GM21447 (cell line): ENCODE measurements at regions not wholly inside any gene's neighbourhood (a gene's known extent, or its start where the extent isn't known, plus 50 kb on each side); places are given as distances from the start of the nearest gene placed in this dataset.

ENCODE experiments used
- ATAC-seq: cut with Tn5 transposase; IDR thresholded peaks from one replicate; pipeline ENCODE4 v1.9.1; 2021; ENCODE audit not compliant: unreplicated experiment

DNA sequence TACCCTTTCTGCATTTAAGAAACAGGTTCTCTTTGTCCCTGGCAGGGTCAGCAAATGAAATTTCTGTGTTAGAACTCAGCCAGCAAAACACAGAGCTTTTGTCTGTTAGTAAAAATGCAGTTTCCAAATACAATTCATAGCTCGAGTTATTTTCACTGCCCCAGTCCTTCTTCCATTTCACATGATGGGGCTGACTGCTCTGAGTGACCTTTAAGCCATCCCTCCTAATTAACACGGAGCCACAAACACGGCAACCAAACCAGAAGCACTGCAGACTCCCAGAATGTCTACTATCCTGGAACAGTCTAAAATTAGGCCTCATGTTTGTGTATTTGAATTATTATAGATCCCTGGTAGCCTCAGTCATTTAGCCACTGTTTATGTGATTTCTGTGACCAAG lies 99.1 kb upstream of the RGS4 start:
- ATAC-seq: no peak

DNA sequence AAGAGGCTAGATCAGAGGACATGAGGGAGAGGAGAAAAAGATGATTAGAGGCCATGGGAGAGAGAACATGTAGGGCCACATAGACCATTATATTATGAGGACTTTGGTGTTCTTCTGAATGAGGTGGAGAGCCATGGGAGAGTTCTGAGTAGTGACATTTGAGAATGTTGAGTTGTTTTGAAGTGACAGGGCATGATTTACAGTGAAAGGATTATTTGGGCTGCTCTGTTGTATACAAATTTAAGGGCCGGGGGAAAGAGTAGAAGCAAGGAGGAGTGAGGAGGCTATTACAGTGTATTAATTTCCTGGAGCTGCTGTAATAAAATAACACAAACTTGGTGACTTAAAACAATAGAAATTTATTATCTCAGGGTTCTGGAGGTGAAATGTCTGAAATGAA lies 102.5 kb upstream of the RGS4 start:
- ATAC-seq: no peak

DNA sequence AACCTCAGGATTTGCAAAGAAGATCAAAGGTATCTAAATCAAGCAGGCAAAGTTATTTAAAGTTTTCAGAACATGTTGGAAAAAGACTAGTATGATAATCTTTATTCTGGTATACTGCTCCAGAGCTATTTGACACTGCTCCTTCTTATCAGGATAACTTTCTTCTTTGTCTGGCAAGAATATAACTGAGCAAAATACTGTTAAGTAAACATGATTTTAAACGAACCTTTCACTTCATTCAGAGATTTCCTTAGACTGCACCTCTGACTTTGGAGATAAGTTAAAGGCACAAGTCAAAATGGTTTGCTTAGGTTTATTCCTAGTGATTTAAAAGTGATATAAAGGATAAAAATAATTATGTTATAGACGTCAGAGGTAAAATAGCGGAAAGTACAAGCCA lies 103.9 kb upstream of the CCDC190 start:
- no peak for ATAC-seq

DNA sequence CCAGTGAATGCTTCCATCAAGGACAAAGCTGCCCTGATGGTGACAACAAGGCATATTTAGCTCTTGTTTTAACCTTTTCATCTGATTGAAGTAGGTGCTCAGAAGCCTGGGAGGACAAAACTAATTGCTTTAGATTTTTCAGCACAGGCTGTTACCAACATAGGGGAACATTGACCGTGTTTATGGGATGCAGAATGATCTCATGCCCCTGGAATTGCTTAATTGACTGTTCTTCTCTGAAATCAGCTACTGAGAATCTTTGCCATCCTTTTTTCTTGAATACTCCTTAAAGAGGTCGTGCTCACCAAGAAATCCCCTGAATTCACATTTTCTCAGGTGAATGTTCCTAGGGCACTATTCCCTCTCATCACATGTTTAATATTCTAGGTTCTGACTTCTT lies 95.9 kb upstream of the CCDC190 start:
- ATAC-seq: no peak

DNA sequence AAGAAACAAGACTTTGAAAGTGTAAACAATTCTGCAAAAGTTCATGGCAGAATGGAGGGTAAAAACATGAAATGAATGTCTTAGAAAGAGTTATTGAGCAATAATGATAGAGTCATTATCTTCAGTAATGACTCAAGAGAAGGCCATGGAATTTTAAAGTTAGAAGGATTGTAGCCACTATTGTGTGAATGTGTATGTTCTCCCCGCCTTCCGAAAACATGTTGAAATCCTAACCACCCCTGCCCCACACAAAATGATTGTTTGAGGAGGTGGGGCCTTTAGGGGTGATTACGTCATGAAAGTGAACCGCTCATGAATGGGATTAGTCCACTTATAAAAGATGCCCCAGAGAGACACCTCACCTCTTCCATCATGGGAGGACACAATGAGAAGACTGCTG lies 93.8 kb upstream of the CCDC190 start:
- no peak for ATAC-seq

DNA sequence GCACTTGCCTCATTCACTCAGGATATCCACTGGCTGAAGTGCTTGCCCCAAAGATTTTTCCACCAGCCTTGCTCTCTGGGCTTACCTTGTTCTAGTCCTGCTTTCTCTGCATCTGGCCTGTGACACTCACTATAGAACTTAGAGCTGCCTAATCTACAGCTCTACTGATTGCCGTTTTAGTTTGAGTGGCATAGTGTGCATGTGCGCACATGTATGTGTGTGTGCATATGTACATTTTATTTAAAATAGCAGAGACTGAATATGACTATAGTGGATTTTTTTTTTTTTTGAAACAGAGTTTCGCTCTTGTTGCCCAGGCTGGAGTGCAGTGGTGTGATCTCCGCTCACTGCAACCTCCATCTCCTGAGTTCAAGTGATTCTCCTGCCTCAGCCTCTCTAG lies 92.0 kb upstream of the CCDC190 start:
- no peak for ATAC-seq

DNA sequence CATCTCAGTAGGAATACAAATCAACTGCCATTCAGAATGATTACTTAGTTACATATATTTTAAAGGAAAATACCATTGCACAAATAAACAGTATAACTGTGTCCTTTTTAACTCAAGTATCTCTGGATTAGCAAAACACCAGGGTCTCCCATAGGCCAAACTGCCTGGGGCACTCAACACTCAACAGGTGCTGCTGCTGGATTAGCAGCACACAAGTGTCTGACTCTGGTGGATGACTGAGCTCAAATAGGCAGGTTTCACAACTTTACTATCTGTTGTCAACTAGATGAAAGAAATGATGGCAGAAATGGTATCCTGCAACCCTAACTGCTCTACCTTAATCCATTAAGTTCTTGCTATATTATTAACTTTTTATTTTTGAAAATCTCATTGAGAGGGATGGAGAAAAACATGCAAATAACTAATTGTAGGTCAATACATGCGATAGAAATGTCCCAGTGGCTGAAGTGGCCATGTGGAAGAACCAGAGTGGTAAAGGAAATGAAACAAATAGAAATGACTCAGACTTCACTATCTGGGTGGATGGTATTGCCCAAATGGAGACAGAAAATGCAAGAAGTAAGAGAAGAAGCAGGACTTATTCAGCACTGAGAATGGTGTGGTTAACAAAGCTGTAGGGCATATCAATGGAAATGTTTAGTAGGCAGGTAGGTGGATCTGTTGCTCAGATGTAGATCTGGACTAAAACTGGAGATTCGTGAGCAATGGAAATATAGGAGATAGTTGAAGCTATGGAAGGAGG lies 90.8 kb upstream of the CCDC190 start:
- peak; percentile 95 for ATAC-seq

DNA sequence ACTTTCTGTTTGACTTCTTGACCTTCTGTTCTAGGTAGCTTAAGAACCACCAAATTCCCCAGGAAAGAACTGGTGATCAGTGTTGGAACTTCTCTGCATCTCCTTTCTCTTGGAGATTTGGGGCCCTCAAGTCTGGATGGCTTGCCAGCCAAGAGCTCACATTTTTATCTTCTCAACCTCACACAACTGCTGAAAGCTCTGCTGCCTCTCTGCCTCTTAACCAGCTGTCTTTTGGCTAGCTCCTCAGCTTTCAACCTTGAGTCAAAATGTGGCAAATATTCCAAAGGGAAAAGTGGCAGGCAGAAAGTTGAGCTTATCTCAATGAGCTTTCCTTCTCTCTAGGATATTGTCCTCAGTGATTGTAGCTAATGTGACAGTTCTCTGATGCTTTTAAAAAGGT lies 89.2 kb upstream of the CCDC190 start:
- no peak for ATAC-seq

DNA sequence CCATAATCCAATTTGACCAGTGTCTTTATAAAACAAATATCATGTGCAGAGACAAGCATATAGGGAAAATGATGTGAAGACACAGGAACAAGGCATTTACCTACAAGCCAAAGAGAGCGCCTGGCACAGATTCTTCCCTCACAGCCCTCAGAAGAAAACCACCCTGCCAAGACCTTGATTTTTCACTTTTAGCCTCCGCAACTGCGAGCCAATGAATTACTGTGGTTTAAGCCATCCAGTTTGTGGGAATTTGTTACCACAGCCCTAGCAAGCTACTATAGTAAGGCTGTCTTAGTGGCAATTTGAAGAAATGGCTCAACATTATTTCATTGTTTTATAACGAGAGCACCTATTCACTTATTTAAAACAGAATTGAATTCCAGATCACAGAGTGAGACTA lies 85.7 kb upstream of the CCDC190 start:
- no peak for ATAC-seq

DNA sequence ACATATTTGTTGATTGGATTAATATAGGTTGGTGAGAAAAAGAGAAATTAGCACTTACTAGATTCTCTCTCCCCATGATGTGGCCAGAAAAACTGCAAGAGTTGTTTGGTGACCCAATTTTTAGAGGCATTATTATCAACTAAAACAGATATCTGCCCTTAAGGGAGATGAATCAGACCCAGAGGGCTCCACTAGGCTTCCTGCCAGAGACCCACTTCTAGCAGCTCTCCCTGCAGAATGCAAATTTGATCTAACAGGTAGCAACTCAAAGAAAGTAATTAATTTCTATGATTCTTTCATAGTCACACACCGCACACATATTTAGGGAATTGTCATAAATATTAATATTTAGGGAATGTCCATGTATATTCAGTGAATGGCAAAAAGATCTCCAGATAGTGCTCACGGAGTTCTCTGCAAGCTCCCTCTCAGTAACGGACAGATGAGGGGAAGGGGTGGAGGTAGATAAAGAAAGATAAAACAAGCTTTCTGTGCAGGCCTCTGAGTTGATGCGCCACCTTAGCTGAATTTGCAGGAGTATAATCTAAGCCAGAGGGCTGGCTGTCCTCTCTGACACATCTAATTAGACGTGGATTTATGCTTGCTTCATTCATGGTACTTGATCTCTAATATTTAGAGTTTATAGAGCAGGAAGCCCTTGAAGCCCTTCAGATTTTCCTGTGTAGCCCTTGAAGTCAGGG lies 84.1 kb upstream of the CCDC190 start:
- no peak for ATAC-seq

DNA sequence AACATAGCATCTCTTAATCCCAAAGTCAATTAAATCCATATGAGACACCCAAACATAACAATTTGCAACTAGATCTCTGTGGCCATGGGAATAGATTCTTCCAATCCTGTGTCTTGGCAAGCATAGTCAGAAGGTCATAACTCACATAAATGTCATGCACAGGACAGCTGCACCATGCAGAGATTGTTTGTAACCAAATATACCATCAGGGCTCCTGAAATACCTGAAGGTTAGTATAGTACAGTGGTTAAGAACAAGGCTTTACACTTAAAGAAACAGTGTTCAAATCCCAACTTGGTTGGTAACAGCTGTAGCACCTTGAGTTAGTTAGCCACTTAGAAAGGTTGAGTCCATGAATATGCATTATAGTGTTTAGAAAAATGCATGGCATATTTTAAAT lies 82.6 kb upstream of the CCDC190 start:
- ATAC-seq: no peak

DNA sequence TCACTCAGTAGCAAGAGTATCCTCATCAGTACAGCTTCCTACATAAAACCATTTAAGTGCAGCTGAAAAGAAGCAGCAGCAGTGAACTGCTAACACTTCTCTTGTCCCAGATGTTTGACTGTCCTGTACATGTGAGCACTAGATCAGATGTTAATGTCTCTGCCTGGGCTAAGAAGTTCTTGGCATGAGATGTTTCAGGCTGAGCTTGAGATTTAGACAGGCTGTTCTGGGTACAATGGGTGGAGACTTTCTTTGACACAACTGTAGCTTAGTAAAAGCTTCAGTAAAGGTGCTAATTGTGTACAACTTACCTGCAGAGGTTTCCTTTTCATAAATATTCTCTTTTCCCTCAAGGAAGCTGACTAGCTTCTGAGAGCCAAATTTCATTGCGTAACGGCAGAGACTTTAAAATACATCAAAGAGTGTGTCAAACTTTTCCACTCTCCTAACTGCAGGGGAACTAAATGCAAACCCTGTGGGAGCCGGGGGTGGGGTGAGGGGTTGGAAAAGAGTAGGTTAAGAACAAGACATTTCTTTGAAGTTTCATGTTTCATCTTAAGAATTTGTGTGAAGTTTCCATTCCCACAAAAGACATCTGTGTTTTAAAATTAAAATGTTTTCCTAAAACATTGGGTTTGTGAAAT lies 82.1 kb upstream of the CCDC190 start:
- no peak for ATAC-seq

DNA sequence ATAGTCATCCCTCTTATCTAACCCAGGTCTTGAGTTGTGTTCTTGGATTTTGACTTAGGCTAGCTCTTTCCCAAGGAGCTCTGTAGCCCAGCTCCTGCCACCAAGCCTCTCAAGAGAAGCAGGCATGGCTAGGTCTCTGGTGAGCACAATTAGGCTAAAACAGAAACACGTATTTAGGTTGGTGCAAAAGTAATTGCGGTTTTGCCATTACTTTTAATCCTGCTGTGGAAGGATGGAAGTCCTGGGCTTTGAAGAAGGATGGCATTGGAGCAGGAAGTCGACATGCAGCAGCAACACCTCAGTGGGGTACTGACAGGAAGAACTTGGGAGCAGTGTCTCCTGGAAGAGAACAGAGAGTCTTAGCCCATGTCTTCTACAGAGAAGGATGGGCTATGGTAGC lies 80.0 kb upstream of the CCDC190 start:
- no peak for ATAC-seq

DNA sequence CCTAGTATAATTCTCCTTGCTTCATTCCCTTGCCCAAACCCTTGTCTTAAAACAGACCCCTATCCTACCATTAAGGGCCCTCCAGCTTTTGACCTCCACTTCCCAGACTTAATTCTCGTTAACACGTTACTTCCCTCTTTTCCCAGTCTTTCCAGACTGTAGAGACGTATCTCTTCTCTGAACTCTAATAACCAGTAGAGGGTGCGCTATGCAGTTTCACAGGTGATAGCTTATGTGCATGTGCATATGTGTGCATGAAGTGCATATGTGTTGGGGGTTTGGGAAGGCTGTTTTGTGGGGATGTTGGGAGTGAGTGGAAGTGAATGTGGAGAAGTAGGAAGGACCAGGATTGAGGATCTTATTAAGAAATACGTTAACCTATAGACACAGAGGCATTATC lies 78.1 kb upstream of the CCDC190 start:
- ATAC-seq: no peak

DNA sequence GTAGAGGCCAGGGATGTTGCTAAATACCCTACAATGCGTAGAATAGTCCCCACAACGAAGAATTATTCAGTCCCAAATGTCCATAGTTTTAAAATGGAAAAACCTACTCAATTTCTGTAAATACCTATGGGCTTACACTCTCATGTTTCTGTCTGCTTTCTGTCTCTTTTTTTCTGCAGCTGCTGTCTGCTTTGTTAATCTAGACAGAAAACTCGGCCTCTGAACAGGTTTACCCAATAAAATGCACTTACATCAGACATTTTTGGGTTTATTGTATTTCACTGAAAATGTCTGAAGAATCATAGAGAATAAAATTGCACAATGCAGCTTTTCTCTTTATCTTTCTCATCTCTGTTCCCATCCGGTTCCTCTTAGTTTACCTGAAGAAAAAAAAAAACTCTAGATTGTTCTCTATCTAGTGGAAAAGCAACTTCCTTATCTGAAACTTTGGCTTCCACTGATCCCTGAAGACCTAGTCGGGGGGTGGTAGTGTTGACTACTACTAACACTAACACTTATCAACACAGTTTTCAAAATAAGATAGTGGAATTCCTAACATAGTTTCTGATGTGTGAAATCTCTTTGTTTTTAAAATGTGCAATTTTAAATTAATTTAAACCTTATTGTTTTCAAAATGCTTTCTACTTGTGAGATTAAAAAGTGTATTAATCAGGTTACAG lies 76.9 kb upstream of the CCDC190 start:
- no peak for ATAC-seq

DNA sequence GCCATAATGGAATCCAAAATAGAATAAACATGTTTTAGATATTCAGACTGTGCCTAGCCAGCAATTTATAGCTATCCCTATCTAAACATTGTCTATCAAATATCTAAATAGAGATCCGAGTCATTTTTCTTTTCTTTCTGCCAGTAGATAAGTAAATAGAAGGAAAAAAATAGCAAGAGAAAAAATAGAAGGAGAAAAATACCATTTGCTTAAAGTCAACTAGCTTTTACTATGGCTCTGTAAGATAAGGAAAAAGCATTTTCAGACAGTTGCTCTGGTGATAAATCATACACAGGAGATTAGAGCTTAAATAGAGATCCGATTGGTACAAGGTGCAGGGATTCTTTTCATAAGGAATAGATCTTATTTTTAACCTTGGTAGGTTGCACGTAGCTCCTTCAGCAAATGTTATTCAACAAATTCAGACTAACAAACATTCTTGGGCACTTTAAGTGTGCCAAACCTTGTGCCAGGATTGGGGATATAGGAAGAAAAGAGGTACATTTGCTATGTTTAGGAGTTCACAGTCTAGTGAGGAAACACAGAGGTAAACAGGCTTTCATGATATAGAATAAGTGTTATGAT lies 70.1 kb upstream of the CCDC190 start:
- ATAC-seq: no peak

DNA sequence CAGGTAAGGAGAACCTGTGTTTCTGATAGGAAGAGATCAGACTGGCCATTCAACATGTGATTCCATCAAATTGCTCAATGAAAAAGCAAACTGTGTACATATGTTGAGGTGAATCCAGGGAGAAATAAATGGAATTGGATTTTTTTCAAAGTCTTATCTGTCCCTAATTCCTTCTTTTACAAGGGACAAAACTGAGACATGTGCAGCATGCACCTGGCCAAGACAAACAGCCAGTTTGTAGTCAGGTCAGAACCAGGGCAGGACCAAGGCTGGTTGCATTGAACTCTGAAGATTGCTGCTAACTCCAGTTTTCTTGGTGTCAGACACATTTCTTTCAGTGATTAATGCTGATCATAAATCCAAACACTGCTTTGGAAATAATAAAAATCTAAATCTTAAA lies 69.6 kb upstream of the CCDC190 start:
- ATAC-seq: no peak

DNA sequence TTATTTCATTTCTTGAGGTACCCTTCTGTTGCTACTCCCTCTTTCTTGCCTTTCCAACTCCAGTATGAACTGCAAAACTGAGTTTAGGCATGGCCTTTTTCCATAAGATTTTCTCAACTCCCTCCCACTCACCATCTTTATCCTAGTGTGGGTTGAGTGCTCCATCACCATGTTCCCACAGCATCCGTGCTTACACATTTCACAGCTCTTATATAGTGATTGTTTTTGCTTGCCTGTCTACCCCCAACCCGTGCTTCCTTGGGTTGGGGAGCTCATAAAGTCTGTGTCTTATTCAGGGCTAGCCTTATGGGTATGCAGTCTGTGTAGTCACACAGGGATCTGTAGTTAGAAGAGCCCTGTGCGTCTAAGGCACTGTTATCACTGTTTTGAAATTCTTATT lies 68.2 kb upstream of the CCDC190 start:
- ATAC-seq: no peak

DNA sequence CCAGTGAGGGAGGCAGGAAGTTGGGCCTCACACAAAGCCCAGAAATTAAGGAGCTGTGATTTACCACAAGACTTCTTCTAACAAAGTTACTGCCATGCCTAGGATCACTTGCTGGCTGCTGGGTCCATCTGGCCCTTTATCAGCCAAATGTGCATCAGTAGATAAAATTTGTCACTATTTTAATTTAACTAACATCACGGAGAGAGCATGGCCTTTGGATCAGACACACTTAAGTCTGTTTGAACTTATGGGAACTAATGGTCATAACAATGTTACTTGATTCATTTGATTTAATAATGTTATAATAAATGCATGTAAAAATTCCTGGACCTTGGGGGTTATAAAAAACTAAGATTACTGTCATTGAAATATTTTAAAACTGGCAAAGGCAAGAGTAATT lies 67.2 kb upstream of the CCDC190 start:
- no peak for ATAC-seq

DNA sequence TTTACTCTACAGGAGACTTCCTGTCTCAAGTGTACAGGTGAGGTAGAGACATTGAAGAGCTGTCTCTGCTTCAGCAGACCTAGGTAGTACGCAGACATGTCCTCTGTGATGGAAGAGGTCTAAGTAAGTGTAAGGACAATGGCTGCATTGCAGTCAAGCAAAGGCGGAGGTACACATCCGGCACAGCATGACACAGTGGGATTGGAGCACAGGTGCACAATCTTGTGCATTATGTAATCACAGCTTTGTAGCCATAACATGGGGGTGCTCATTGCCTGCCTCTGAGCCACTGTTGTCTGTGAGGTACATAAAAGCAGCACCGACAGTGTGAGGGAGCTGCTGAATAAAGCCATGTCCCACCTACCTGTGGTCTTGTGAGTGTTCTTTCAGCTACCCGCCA lies 66.4 kb upstream of the CCDC190 start:
- ATAC-seq: no peak

DNA sequence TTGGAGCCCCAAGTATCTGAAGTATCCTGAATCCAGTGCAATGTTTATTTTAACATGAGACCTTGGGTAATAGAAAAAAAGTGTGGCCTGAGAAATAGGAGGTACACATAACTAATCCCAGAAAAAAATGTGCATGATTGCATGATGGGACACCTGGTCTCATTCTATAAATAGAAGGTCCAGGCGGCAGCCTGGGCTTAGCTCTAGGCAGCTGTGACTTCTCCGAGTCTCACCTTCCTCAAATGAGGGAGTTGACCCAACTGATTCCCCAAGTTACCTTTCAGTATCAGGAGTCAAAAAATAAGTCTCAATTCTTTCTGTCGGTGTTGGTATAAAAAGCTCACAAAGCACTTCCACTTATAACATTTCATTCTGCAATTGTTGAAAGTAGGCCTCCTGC lies 65.9 kb upstream of the CCDC190 start:
- ATAC-seq: no peak
